ENCODE measurements at regions not wholly inside any gene's neighbourhood (a gene's known extent, or its start where the extent isn't known, plus 50 kb on each side); places are given as distances from the start of the nearest gene placed in this dataset.

GRCh38 chr3:29202378-29202777, 78.5 kb upstream of the RBMS3 start:
- no peaks in the 10 kb centered on the region for H3K9me3 ChIP-seq (ENCODE audit: control insufficient read depth, insufficient read depth, low read length)
- H3K4me2 ChIP-seq (ENCODE audit: low read length), result no peak overlapping the region
- H3K27ac ChIP-seq (ENCODE audit: low read depth, low read length), result no peak overlapping the region
- TF ChIP-seq EZH2phosphoT487 (IDR thresholded peaks at IDR 0.05; ENCODE audit: borderline replicate concordance, low read length) (no peak), CTCF (IDR thresholded peaks at IDR 0.05; ENCODE audit: low read depth, low read length, poor library complexity, severe bottlenecking) (no peak)
- H4K20me1 ChIP-seq (ENCODE audit: control insufficient read depth, insufficient read depth, low read depth, low read length), result no peaks in the 10 kb centered on the region
- no peaks in the 10 kb centered on the region for H3K36me3 ChIP-seq (ENCODE audit: control insufficient read depth, low read length)
- no peaks in the 10 kb centered on the region for H3K27me3 ChIP-seq (ENCODE audit: control insufficient read depth, low read length)
- H3K9me2 ChIP-seq (replicated peaks; ENCODE audit: control insufficient read depth, low read length), result no peaks in the 10 kb centered on the region; the same call in 1 of the 2 replicates
- no peak overlapping the region for H3K4me3 ChIP-seq (ENCODE audit: low read length)
- H3F3A ChIP-seq (ENCODE audit: control insufficient read depth, insufficient read depth), result no peaks in the 10 kb centered on the region
- H3K4me1 ChIP-seq (ENCODE audit: control insufficient read depth, low read length), result no peaks in the 10 kb centered on the region
- no peaks in the 10 kb centered on the region for H3K79me2 ChIP-seq (ENCODE audit: control insufficient read depth, low read length)

- H4K20me1 ChIP-seq (ENCODE audit: control insufficient read depth, insufficient read depth, low read depth, low read length), result no peaks in the 10 kb centered on the region
- no peak overlapping the region for H3K4me2 ChIP-seq (ENCODE audit: low read length)
Observed at GRCh38 chr3:29203851-29204250, 77.0 kb upstream of the RBMS3 start.

GRCh38 chr3:29207427-29207826, 73.4 kb upstream of the RBMS3 start:
- no peak for TF ChIP-seq CTCF (IDR thresholded peaks at IDR 0.05; ENCODE audit: low read depth, low read length, poor library complexity, severe bottlenecking)
- TF ChIP-seq EZH2phosphoT487 (IDR thresholded peaks at IDR 0.05; ENCODE audit: borderline replicate concordance, low read length), result no peak
- H3K4me3 ChIP-seq (ENCODE audit: low read length), result no peak overlapping the region
- H3K79me2 ChIP-seq (ENCODE audit: control insufficient read depth, low read length), result no peaks in the 10 kb centered on the region
- no peaks in the 10 kb centered on the region for H3K27me3 ChIP-seq (ENCODE audit: control insufficient read depth, low read length)
- no peaks in the 10 kb centered on the region for H3F3A ChIP-seq (ENCODE audit: control insufficient read depth, insufficient read depth)
- no peak overlapping the region for H3K27ac ChIP-seq (ENCODE audit: low read depth, low read length)
- no peaks in the 10 kb centered on the region for H3K9me2 ChIP-seq (replicated peaks; ENCODE audit: control insufficient read depth, low read length)
- no peaks in the 10 kb centered on the region for H3K9me3 ChIP-seq (ENCODE audit: control insufficient read depth, insufficient read depth, low read length)
- no peaks in the 10 kb centered on the region for H3K36me3 ChIP-seq (ENCODE audit: control insufficient read depth, low read length)
- H3K4me1 ChIP-seq (ENCODE audit: control insufficient read depth, low read length), result peaks cover 3% of the 10 kb centered on the region; the same call in 1 of the 2 replicates
- H3K4me2 ChIP-seq (ENCODE audit: low read length), result no peak overlapping the region
- H4K20me1 ChIP-seq (ENCODE audit: control insufficient read depth, insufficient read depth, low read depth, low read length), result no peaks in the 10 kb centered on the region

More at GRCh38 chr3:29203851-29204250, 77.0 kb upstream of the RBMS3 start:
- no peaks in the 10 kb centered on the region for H3K27me3 ChIP-seq (ENCODE audit: control insufficient read depth, low read length)
- H3K4me3 ChIP-seq (ENCODE audit: low read length), result no peak overlapping the region
- no peak overlapping the region for H3K27ac ChIP-seq (ENCODE audit: low read depth, low read length)
- no peaks in the 10 kb centered on the region for H3K36me3 ChIP-seq (ENCODE audit: control insufficient read depth, low read length)
- TF ChIP-seq EZH2phosphoT487 (IDR thresholded peaks at IDR 0.05; ENCODE audit: borderline replicate concordance, low read length) (no peak), CTCF (IDR thresholded peaks at IDR 0.05; ENCODE audit: low read depth, low read length, poor library complexity, severe bottlenecking) (no peak)
- no peaks in the 10 kb centered on the region for H3K79me2 ChIP-seq (ENCODE audit: control insufficient read depth, low read length)
- H3K9me3 ChIP-seq (ENCODE audit: control insufficient read depth, insufficient read depth, low read length), result no peaks in the 10 kb centered on the region
- H3F3A ChIP-seq (ENCODE audit: control insufficient read depth, insufficient read depth), result no peaks in the 10 kb centered on the region
- no peaks in the 10 kb centered on the region for H3K4me1 ChIP-seq (ENCODE audit: control insufficient read depth, low read length)
- H3K9me2 ChIP-seq (replicated peaks; ENCODE audit: control insufficient read depth, low read length), result no peaks in the 10 kb centered on the region; the same call in 1 of the 2 replicates

All from DOHH2 (cell line).